GM21515 (cell line): ENCODE measurements at regions not wholly inside any gene's neighbourhood (a gene's known extent, or its start where the extent isn't known, plus 50 kb on each side); places are given as distances from the start of the nearest gene placed in this dataset.
"Not testable (repeated sequence)": the region's sequence is repeated elsewhere in the genome, so short reads cannot be mapped to it uniquely, and the experiment has no call there.

ENCODE experiments used
- ATAC-seq: cut with Tn5 transposase; IDR thresholded peaks from one replicate; pipeline ENCODE4 v1.9.1; 2021; ENCODE audit not compliant: unreplicated experiment

DNA sequence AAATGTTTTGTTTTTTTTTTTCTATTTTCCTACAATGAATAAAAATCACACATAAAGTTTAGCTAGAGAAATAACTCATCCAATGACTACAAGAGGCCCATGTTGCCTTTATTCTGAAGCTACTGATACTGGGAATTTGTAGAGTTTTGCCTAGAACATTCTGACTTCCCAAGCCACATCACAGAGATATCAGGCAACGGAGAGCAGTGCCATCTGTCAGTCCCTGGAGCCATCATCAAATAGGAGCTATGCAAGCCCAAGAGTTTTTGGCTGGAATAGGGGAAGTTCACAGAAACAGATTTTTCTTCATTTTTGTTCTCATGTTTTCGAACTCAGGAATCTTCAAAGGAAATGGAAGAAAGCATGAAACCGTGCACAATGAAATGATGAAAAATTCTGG lies 896.6 kb downstream of the TLE1 start:
- no peak for ATAC-seq

DNA sequence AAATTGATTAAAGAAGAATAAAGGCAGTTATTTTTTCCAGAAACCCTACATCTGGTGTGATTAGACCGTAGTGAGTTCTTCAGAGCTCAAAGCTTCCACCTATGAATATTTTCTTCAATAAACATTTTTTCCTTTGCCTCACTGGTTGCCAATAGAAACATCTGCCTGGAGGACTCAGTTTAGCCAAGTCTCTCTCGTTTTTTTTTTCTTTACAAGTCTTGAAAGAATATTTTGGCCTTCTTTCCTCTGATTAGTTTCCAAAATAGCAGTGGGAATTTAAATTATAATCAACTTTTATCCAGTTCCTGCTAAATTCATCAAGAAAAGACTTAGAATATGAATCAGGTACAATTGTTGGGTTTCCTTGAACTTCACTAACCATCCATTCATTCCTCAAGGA lies 897.5 kb downstream of the TLE1 start:
- ATAC-seq = no peak

DNA sequence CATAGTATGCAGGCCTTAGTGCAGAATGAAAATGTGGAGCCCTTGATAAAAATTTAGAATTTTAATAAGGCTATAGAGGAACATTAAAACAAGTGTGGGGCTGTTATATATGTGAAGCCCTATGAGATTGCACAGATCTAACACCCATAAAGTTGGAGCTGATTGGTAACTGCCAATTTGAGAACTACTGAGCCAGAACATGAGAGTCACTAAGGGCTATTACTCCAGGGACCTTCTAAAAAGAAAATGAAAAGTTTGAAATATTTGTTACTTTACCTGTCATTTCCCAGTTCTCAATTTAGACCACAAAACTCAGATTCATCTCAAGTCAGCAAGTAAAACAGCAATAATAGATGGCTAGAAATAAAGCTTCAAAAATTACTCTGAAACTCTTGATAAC lies 898.6 kb downstream of the TLE1 start:
- no peak for ATAC-seq

DNA sequence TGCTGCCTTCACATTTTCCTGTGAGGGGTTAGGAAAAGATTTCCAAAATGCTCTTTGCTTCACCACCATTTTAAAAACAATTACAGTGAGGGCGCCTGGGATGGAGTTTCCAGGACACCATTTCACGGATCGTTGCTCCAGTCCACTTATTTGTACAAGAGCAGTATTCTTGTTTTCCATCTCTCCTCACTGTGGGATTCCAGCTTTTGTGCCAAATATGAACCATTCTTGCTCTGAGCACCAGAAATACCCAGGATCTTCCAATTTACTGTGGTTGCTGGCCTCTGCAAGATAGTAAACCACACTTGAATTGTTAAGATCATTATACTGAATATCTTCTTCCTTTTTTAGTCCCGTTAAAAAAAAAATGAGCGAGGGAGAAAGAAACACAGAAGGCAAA lies 899.5 kb downstream of the TLE1 start:
- no peak for ATAC-seq

DNA sequence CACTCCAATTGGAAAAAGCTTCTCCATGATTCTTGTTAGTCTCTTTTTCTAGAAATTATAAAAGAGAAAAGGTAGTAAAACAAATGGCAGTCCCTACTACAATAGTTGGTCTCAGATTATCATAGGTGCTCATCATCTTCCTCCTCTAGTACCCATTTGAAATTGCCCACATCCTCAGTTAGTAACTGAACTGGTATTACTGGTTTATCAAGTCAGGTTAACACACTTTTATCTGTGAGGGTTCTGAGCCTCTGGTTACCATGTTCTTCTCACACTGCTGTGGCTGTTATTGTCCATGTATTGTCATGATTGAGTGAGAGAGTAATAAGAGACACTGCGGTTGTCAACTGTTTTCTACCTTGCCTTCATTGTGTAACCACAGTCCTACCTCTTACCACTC lies 901.7 kb downstream of the TLE1 start:
- no peak for ATAC-seq

DNA sequence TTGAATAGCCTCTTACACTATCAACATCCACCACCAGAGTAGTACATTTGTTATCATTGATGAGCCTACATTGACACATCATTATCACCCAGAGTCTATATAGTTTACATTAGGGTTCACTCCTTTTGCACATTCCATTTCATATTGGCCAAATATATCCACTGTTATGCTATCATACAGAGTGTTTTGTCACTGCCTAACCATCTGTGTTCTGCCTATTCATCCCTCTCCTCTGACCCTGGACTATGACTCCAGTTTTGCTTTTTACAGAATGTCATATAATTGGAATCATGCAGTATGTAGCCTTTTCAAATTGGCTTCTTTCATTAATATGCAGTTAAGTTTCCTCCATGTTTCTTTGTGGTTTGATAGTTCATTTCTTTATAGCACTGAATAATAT lies 904.7 kb downstream of the TLE1 start:
- ATAC-seq = no peak

DNA sequence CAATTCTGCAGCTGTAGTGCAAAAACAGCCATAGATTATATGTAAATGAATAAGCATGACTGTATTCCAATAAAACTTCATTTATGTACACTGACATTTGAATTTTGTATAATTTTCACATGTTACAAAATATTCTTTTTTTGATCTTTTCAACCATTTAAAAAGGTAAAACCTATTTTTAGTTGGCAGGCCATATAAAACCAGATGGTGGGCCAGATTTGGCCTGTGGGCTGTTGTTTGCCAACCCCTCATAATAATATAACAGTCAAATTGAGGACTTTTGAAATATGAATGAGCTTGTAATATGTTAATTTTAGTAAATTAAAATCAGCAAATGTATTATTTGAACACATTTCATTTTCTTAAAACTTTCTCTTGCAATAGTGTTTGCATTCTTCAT lies 913.4 kb downstream of the TLE1 start:
- ATAC-seq = no peak

DNA sequence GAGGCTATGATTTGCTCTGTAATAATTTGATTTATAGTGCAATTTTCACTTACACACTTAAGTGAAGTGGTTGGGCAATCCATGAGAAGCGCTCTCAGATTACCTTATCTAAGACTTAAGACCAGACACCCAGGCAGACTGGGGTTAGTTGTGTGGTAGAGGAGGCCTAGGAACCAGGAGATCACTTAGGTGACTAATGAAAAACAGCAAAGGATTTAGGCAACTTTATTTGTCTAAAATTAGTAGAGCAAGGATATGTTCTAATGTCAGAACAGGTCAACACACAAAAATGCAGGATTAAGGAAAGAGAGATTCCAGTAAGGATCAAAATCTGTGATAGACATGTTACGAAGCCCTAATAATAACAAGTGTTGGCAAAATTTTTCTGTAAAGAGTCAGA lies 913.8 kb downstream of the TLE1 start:
- no peak for ATAC-seq

DNA sequence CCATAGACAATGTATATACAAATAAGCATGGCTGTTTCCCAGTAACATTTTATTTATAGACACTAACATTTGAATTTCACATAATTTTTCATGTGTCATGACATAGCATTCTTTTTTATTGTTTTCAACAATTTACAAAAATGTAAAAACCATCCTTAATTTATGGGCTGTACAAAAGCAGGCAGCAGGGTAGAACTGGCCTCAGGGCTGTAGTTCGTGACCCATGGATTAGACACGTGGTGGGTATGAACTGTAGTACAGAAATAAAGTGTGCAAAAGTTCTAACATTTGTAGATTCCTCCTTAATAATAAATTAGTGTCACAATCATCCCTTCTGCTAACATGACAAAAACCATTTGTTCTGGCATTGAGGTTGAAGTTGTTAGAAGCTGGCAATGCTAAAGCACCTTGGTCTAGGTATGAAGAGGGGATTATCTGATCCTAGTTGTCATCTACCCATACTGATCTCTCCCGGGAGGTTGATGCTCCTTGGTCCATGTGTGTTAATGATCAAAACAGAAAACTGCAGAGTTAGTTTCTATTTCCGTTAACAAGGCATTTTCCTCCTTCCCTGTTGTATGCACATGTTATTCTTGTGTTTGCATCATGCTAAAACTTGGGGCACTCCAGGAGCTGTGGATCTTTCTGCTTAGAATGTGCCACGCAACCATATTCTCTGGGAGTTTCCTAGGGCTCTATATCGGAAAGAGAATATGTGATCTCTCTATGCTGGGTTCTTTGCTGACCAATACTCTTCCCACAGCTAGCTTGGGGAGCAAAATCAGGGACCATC lies 917.6 kb downstream of the TLE1 start:
- ATAC-seq = no peak

DNA sequence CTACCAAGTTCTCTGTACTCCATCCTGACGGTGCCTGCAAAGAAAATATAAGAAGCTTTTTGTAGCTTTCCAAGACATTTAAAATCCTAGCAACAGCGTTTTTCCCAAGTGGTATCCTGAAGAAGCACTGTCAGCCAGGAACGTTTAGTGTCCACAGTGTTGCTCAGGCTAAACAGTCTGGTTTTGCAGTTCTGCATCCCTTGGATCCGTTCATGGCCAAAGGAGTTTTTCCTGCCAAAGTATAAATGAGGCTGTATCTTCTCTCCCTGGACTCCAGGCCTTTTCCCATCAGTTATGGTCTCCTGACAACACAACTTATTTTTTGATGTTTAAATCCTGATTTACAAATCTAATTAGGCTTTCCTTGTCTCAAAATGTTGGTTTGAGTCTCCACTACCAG lies 925.8 kb downstream of the TLE1 start:
- ATAC-seq = no peak

DNA sequence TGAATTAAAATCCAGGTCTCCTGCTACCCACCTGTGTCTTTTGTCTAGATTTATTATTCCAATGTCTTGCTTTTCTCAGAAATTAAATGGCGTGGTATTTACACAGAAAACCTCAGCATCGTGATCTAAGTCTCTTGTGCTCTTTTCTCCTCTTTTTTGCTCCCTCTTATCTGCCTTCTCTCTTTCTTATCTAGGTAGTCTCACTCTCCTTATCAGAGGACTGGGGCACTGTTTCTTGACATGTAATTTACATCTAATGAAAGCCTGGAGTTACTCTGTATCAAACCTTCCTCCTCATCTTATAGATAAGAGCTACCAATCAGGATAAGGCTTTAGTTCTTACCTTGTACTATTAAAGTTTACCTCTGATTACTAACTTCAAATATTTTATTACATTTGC lies 933.8 kb downstream of the TLE1 start:
- no peak for ATAC-seq

DNA sequence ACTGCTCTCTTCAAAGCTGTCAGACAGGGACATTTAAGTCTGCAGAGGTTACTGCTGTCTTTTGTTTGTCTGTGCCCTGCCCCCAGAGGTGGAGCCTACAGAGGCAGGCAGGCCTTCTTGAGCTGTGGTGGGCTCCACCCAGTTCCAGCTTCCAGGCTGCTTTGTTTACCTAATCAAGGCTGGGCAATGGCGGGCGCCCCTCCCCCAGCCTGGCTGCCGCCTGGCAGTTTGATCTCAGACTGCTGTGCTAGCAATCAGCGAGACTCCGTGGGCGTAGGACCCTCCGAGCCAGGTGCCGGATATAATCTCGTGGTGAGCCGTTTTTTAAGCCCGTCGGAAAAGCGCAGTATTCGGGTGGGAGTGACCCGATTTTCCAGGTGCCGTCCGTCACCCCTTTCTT lies 942.3 kb downstream of the TLE1 start:
- ATAC-seq = not testable (repeated sequence)

DNA sequence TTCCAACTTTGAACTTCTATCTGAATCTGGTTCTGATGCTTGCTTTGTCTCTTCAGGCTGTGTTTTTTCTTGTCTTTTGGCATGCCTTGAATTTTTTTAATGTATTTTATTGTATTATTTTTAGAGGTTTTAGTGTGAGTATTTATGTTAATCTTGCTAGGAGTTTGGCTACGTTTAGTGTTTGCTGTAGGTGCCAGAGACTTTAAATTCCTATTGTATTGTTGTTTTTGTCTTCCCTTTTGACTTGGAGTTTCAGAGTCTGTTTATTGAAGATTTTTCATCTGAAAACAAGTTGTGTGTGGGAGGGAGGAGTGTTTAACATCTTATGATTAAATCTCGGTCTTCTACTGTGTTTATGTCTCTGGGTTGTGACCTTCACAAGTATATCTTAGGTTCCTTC lies 956.8 kb downstream of the TLE1 start:
- no peak for ATAC-seq

DNA sequence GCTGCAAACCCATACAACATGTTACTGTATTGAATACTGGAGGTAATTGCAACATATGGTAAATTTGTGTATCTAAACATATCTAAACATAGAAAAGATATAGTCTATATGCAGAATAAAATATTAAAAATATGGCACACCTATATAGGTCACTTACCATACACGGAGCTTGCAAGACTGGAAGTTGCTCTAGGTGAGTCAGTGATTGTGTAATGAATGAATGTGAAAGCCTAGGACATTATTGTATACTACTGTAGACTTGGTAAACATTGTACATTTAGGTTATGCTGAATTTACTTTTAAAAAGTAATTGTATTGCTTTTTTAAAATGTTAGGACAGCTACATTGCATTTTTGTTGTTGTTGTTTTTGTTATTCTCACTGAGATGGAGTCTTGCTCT lies 968.8 kb downstream of the TLE1 start:
- ATAC-seq = no peak

DNA sequence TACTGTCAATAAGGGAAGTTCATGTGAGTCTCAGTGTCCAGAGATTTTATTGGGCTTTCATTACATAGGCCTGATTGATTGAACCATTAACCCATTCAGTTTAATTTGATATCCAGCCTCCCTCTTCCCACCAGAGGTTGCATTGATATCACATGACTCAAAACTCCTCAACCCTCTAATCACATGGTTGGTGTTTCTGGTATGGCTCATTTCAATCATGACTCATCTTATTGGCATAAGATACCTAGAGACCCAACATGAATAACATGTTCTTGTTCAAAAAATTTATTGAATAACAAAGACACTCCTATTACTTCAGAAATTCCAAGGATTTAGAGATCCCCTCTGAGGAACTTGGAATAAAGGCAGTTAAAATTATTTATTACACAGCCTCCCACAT lies 982.2 kb downstream of the TLE1 start:
- ATAC-seq = no peak

DNA sequence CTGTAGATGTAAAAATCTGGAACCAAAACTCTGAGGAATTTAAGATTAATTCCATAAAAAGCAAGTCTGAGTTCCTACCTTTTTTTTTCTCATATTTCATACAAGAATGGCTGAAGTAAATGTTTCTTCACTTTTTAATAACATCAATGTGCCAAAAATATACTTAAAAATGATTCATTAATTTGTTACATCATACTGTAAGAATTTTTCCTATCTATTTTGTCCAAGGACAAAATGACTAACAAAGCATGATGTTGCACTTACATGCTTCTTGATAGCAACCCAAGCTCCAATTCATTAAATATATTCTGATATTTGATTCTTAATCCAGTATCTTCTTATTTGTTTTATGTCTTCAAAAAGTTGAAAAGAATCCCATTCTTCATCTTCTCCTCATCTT lies 988.3 kb downstream of the TLE1 start:
- no peak for ATAC-seq

DNA sequence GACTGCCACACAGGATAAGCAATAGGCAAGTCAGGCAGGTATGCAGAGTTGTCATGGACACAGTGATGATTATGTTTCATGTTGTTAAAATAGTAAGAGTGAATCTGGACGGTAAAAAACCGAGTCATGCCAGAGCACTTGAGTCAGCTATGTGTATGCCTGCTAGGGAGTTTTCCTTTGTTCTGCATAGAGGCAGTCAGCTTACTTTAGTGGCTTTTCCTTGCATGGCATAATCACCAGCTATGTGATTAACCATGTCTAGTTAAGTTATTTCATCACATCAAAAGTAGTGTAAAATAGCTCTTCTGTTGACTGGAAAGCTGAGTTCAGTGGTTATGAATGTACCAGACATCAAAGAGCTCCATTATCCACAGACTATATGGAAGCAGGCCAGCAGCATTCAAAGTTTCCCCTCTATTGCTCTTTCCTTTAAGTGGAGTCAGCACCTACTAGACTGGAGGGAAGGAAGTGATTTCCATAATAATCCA lies 989.8 kb downstream of the TLE1 start:
- no peak for ATAC-seq

DNA sequence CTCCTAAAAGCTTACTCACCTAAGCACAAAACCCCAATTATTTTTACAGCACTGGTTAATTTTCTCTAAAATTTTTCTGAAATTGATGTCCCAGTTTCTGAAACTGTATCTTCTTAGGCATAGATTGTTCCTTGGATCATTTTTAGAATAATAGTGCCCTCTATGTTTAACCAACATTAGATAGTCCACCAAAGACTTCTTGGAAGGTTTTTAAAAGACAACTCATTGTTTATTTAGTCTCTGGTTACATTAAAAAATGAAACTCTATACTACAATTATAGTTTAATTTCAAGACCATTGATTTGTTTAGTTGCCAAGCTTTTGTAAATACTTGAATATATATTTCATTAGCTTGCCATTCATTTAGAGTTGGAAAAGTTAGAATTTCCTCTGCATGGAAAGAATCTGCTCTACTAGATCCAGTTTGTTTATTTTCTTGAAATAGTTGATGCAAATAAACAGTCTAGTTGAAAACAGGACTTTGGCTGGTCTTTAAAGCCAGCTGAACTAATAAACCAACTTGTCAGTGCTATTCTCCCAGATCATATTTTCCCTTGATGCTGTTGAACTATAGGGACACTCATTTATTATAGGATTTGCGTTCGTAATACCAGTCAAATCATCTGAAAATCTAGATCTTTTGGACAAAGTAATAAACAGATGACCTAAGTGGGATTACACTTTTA lies 990.5 kb downstream of the TLE1 start:
- no peak for ATAC-seq

DNA sequence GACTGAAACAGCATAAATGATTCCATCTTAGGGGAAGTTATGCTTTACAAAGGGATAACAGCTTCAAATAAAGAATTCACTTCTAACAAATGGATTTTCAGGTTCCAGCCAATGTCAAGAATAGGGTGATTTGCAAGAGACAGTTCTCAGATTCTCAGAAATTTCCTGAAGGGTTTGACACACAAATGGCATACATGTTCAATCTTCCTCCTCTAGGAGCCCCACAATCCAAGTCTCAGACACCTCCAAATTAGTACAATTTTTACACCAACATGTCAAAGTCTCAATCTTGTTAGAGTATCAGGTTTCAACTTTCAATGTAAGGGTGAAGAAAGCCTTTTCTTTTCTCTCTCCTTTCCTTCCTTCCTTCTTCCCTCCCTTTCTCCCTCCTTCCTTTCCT lies 996.6 kb downstream of the TLE1 start:
- ATAC-seq = no peak

DNA sequence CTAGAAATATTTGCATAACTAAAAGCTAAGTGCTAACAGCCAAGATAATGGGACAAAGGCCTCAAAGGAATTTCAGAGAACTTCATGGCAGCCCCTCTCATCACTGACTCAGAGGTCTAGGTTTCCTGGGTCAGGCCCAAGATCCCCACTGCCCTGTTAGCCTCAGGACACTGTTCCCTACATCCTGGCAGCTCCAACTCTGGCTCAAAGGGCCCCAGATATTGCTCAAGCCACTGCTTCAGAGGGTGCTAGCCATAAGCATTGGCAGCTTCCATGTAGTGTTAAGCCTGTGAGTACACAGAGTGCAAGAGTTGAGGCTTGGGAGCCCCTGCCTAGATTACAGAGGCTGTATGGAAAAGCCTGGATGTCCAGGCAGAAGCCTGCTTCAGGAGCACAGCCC lies 998.1 kb downstream of the TLE1 start:
- no peak for ATAC-seq

DNA sequence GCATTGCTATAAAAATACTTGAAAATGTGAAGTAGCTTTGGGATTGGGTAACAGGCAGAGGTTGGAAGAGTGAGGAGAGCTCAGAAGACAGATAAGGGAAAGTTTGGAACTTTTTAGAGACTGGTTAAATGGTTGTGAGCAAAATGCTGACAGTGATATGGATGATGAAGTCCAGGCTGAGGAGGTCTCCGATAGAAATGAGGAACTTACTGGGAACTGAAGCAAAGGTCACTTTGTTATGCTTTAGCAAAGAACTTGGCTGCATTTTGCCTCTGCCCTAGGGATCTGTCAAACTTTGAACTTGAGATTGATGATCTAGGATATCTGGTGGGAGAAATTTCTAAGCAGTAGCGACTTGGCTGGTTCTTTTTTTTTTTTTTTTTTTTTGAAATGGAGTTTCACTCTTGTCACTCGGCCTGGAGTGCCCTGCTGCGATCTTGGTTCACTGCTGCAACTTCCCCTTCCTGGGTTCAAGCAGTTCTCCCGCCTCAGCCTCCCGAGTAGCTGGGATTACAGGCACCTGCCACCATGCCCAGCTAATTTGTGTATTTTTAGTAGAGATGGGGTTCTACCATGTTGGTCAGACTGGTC lies 998.9 kb downstream of the TLE1 start:
- no peak for ATAC-seq

DNA sequence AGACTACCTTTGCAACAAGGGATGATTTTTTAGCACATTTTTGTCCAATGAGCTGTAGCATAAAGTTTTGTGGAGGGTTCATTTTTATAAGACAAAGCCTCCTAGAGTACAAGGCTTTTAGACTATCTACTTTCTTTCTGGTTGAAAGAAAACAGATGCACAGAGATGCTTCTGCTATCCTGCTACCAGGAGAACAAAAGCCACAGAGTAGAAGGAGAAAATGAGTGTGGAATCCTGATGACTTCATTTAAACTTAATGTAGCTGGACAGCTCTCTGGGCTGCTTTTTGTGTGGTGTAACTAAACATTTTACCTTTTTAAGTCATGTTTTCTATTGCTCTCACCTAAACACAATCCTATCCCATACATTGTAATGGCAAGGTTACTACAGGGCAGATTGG lies 1009.4 kb downstream of the TLE1 start:
- no peak for ATAC-seq
